ENCODE measurements at regions not wholly inside any gene's neighbourhood (a gene's known extent, or its start where the extent isn't known, plus 50 kb on each side); places are given as distances from the start of the nearest gene placed in this dataset.

DNA sequence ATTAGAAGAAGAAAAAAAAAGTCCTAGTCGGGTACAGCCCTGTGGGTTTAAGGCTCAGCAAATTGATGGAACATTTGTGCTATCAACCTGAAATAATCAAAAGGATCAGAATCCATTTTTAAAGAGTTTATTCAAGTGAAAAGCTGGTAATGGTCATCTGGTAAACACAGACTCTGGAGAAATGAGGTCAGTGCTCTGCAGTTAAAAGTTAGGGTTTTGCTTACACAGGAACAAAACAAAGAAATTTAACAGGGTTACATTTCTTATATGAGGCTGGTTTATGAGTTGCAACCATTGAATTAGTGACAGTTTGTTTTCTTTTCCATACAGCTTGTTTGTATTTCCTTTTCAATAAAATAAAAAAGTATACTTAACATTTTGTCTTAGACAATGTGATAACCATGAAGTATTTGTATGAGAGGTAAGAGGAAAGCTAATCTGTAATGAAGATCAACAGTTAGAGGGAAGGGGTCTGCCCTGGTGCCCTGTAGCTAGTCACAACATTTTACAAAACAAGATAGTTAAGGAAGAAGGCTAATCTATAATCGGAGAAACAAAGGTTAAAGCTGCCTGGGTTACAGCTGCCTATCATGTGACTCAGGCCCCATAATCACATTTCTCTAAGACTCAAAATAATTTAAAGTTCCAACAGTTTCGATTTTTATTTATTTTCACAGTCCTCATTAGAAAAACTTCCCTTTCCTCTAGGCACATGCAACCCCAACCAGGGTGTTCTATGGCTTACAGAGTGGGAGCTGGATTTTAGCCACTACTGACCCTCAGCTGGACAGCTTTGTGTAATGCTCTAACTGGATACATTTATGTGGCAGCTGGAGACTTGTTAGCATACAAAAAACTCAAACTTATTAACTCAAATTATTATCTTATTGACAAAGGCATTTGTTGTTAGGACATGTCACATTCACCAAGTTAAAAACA is 98.1 kb upstream of the ACP3 start:
- Histone ChIP-seq H3K4me3 (no peak overlapping the region), H3K27ac (no peak overlapping the region)
- TF ChIP-seq, protein P1, sequence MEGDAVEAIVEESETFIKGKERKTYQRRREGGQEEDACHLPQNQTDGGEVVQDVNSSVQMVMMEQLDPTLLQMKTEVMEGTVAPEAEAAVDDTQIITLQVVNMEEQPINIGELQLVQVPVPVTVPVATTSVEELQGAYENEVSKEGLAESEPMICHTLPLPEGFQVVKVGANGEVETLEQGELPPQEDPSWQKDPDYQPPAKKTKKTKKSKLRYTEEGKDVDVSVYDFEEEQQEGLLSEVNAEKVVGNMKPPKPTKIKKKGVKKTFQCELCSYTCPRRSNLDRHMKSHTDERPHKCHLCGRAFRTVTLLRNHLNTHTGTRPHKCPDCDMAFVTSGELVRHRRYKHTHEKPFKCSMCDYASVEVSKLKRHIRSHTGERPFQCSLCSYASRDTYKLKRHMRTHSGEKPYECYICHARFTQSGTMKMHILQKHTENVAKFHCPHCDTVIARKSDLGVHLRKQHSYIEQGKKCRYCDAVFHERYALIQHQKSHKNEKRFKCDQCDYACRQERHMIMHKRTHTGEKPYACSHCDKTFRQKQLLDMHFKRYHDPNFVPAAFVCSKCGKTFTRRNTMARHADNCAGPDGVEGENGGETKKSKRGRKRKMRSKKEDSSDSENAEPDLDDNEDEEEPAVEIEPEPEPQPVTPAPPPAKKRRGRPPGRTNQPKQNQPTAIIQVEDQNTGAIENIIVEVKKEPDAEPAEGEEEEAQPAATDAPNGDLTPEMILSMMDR (IDR thresholded peaks at IDR 0.05), result no peak
- no peak for DNase-seq (ENCODE audit: low spot score)

GRCh38 chr3:132220986-132221385 is 96.2 kb upstream of the ACP3 start:
- no peak overlapping the region for H3K27ac ChIP-seq
- TF ChIP-seq, protein P1 (IDR thresholded peaks at IDR 0.05), result no peak
- DNase-seq (ENCODE audit: low spot score), result no peak
- H3K4me3 ChIP-seq, result no peak overlapping the region

DNA sequence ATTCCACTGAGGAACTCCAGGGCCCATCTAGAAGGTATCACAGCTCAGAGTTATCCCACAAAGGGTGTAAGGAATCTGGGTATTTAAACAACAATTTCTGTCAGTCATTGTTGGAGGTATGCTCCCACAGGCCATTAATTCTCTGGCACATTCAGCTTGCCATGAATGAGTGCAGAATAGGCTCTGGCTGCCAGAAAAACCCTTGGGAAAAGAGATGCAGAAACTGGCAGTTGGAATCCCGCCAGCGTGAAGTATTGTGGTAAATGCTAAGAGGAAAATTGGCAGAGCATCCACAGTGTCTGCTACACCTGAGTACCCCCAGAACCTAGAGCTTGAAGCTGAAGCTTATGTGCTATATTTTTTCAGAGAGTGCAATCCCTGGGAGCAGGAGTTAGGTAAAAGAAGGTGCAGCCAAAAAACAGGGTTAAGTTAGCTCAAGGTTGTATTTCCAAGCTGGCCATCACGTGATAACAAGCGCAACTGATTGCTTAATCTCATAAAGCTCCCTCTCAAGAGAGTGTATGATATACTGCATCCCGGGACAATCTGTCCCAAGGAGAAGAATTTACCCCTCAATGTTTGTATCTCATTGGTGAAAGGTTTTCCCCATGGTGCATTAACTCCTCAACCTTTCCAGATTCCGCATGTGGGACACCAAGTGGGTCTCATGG is 94.2 kb upstream of the ACP3 start:
- H3K4me3 ChIP-seq, result no peak overlapping the region
- TF ChIP-seq, protein P1 (IDR thresholded peaks at IDR 0.05), result no peak
- no peak for DNase-seq (ENCODE audit: low spot score)
- H3K27ac ChIP-seq, result no peak overlapping the region

DNA sequence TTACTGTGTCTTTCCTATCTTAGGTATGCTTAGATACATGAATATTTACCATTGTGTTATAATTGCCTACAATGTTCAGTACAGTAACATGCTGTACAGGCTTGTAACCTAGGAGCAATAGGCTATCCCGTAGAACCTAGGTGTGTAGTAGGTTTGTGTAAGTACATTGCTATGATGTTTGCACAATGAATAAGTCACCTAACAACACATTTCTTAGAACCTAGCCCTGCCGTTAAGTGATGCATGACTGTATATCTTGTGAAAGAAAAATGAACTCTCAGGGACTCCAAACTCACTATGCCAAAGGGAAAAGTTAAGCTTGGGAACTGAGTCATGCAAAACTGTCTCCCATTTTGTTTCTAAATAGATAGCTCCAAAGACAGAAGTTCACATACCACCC is 91.5 kb upstream of the ACP3 start:
- DNase-seq (ENCODE audit: low spot score), result no peak
- Histone ChIP-seq H3K4me3 (no peak overlapping the region), H3K27ac (no peak overlapping the region)
- TF ChIP-seq, protein P1 (IDR thresholded peaks at IDR 0.05), result no peak

- no peak for DNase-seq (ENCODE audit: low spot score)
- TF ChIP-seq, protein P1 (IDR thresholded peaks at IDR 0.05), result no peak
- Histone ChIP-seq H3K27ac (no peak overlapping the region), H3K4me3 (no peak overlapping the region)
Observed at GRCh38 chr3:132228923-132229322, 88.3 kb upstream of the ACP3 start.

DNA sequence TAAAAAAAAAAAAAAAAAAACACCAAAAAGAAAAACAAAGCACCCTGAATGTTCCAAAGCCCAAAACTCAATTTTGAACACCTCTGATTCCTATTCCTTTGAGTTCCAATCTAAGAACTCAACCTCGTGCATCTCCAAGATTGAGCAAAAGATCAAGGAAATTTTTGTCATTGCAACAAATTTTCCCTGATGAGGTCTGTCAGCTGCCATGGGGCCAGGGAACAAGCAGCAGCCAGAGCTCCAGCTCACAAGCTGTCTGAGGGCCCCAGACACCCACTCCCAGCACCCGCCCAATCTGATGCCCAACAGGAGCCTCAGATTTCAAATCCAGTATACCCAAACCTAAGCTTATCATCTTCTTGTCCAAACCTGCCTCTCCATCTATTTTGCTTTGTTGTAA is 87.6 kb upstream of the ACP3 start:
- H3K27ac ChIP-seq, result no peak overlapping the region
- TF ChIP-seq, protein P1 (IDR thresholded peaks at IDR 0.05), result no peak

More for the DNA sequence above, 87.6 kb upstream of the ACP3 start:
- no peak overlapping the region for H3K4me3 ChIP-seq
- DNase-seq (ENCODE audit: low spot score), result no peak

All from coronary artery (tissue), 2 donors.